ENCODE measurements at regions not wholly inside any gene's neighbourhood (a gene's known extent, or its start where the extent isn't known, plus 50 kb on each side); places are given as distances from the start of the nearest gene placed in this dataset.

GRCh38 chr6:126147291-126147815 is 161.0 kb downstream of the TRMT11 start:
- DNase-seq (ENCODE audit: low read depth in 2 of 2): no peak

- DNase-seq (ENCODE audit: low read depth in 2 of 2): no peak
Measured at GRCh38 chr6:126148853-126149252, 162.5 kb downstream of the TRMT11 start.

- DNase-seq (ENCODE audit: low read depth in 2 of 2): no peak
Measured at GRCh38 chr6:126152372-126152745, 166.0 kb downstream of the TRMT11 start.

GRCh38 chr6:126153661-126154060 is 167.3 kb downstream of the TRMT11 start:
- no peak for DNase-seq (ENCODE audit: low read depth in 2 of 2)

GRCh38 chr6:126156973-126157372 is 170.6 kb downstream of the TRMT11 start:
- no peak for DNase-seq (ENCODE audit: low read depth in 2 of 2)

- DNase-seq (ENCODE audit: low read depth in 2 of 2): no peak
Measured at GRCh38 chr6:126167726-126168125, 172.2 kb upstream of the CENPW start.

GRCh38 chr6:126170433-126170832 is 169.5 kb upstream of the CENPW start:
- DNase-seq (ENCODE audit: low read depth in 2 of 2): no peak

GRCh38 chr6:126170978-126171382 is 168.9 kb upstream of the CENPW start:
- peak; percentile 50 to 60 for DNase-seq (ENCODE audit: low read depth in 2 of 2)

- no peak for DNase-seq (ENCODE audit: low read depth in 2 of 2)
Measured at GRCh38 chr6:126172131-126172530, 167.8 kb upstream of the CENPW start.

GRCh38 chr6:126173265-126173664 is 166.7 kb upstream of the CENPW start:
- DNase-seq (ENCODE audit: low read depth in 2 of 2): no peak

- no peak for DNase-seq (ENCODE audit: low read depth in 2 of 2)
Measured at GRCh38 chr6:126174697-126175096, 165.2 kb upstream of the CENPW start.

GRCh38 chr6:126175251-126175650 is 164.7 kb upstream of the CENPW start:
- no peak for DNase-seq (ENCODE audit: low read depth in 2 of 2)

GRCh38 chr6:126176282-126176681 is 163.6 kb upstream of the CENPW start:
- DNase-seq (ENCODE audit: low read depth in 2 of 2): peak; percentile 17 to 28

GRCh38 chr6:126180585-126180984 is 159.3 kb upstream of the CENPW start:
- peak in 1 of 2 donors; percentile 56 for DNase-seq (ENCODE audit: low read depth in 2 of 2)

GRCh38 chr6:126181173-126181741 is 158.7 kb upstream of the CENPW start:
- no peak for DNase-seq (ENCODE audit: low read depth in 2 of 2)

GRCh38 chr6:126181890-126182289 is 158.0 kb upstream of the CENPW start:
- no peak for DNase-seq (ENCODE audit: low read depth in 2 of 2)

GRCh38 chr6:126182650-126183311 is 157.1 kb upstream of the CENPW start:
- no peak for DNase-seq (ENCODE audit: low read depth in 2 of 2)

GRCh38 chr6:126185774-126186173 is 154.1 kb upstream of the CENPW start:
- DNase-seq (ENCODE audit: low read depth in 2 of 2): no peak

- DNase-seq (ENCODE audit: low read depth in 2 of 2): peak; percentile 1 to 4
Measured at GRCh38 chr6:126188279-126188909, 151.5 kb upstream of the CENPW start.

- no peak for DNase-seq (ENCODE audit: low read depth in 2 of 2)
Measured at GRCh38 chr6:126195625-126196236, 144.2 kb upstream of the CENPW start.

- no peak for DNase-seq (ENCODE audit: low read depth in 2 of 2)
Measured at GRCh38 chr6:126198631-126199030, 141.3 kb upstream of the CENPW start.

- DNase-seq (ENCODE audit: low read depth in 2 of 2): no peak
Measured at GRCh38 chr6:126199466-126199865, 140.4 kb upstream of the CENPW start.

Data from lung microvascular endothelial cell (primary cell).